GM10248 (cell line): ENCODE measurements at regions not wholly inside any gene's neighbourhood (a gene's known extent, or its start where the extent isn't known, plus 50 kb on each side); places are given as distances from the start of the nearest gene placed in this dataset.

ENCODE experiments used
- CTCF ChIA-PET: fragments of 300-600 bp; sonication (Branson Sonifier 250); formaldehyde crosslinking; extraction: SDS; loops from one replicate; lab custom pipeline; 2021; ENCODE audit warnings: antibody characterized with exemption; lab: Yijun Ruan, JAX
- POLR2A ChIA-PET: fragments of 350-650 bp; sonication (Branson Sonifier 250); formaldehyde crosslinking; extraction: SDS; loops from one replicate; lab custom pipeline; 2020; ENCODE audit warnings: antibody characterized with exemption; lab: Yijun Ruan, JAX
- DNase-seq: peaks from one replicate; pipeline ENCODE4 v3.0.0; 2012; ENCODE audit errors: extremely low spot score
- TF ChIP-seq, protein P1 (sequence below): IDR thresholded peaks from 2 replicates; pipeline ENCODE4 v1.5.1; 2012; ENCODE audit warnings: mild to moderate bottlenecking, low read depth; ENCODE audit errors: extremely low read depth, missing control alignments, control extremely low read depth

DNA sequence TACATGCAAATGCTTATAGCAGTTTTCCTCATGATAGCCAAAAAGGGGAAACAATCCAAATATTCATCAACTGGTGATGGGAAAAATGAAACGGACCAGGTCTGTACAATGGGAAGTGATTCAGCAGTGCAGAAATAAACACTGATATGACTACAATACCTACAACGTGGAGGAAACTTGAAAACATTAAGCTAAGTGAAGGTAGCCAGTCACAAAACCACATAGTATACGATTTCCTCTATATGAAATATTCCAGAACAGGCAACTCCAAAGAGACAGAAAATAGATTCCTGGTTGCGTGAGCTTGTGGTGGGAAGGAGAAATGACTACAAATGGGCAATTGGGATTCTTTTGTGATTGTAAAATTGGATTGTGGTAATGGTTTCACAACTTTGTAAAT, 263.1 kb upstream of the PITRM1 start:
- ChIA-PET POLR2A (no interaction called here), CTCF (interaction anchor here (1.5 kb wide), 1 partner anchor 20 kb away, joined by 4 read pairs; no protein-coding TSS in a partner anchor)
- no peak for DNase-seq
- TF ChIP-seq, protein P1, sequence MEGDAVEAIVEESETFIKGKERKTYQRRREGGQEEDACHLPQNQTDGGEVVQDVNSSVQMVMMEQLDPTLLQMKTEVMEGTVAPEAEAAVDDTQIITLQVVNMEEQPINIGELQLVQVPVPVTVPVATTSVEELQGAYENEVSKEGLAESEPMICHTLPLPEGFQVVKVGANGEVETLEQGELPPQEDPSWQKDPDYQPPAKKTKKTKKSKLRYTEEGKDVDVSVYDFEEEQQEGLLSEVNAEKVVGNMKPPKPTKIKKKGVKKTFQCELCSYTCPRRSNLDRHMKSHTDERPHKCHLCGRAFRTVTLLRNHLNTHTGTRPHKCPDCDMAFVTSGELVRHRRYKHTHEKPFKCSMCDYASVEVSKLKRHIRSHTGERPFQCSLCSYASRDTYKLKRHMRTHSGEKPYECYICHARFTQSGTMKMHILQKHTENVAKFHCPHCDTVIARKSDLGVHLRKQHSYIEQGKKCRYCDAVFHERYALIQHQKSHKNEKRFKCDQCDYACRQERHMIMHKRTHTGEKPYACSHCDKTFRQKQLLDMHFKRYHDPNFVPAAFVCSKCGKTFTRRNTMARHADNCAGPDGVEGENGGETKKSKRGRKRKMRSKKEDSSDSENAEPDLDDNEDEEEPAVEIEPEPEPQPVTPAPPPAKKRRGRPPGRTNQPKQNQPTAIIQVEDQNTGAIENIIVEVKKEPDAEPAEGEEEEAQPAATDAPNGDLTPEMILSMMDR: no peak

DNA sequence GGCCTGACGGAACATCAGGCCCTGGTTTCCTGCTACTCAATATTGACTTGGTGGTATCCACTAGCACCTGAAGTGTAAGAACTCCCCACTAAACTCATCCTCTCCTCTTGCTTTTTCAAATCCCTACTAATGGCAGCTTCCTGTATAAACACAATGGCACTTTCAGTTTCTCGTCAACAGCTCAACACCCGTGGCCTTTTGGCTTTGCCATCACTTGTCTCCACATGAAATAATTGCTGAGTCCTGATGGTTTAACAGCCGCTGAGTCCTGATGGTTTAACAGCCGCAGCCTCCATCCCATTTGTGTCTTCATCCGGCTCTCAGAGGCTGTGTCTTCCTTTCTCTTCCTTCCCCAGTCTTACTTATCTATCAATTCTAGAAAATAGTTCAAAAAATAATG, 261.4 kb upstream of the PITRM1 start:
- CTCF ChIA-PET: no interaction called here
- POLR2A ChIA-PET: no interaction called here
- TF ChIP-seq, protein P1: no peak
- no peak for DNase-seq

DNA sequence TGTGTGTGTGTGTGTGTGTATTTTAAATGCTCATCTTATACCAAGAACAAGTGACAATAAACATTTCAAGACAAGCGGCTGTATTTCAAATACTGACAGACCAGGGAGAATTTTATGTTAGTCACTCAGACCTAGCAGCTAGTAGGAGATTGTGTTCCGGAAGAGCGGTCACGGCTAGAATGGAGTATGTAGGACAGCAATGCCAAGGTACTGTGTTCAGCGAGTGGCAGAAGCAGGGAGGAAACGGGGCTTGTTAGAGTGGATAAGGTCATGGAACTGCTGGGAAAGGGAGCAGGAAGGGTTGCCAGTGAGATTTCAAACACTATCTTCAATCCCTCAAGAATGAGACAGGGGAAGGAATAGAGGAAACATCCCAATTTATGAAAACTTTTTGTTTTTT, 260.5 kb upstream of the PITRM1 start:
- no peak for DNase-seq
- ChIA-PET CTCF (no interaction called here), POLR2A (no interaction called here)
- TF ChIP-seq, protein P1: no peak

DNA sequence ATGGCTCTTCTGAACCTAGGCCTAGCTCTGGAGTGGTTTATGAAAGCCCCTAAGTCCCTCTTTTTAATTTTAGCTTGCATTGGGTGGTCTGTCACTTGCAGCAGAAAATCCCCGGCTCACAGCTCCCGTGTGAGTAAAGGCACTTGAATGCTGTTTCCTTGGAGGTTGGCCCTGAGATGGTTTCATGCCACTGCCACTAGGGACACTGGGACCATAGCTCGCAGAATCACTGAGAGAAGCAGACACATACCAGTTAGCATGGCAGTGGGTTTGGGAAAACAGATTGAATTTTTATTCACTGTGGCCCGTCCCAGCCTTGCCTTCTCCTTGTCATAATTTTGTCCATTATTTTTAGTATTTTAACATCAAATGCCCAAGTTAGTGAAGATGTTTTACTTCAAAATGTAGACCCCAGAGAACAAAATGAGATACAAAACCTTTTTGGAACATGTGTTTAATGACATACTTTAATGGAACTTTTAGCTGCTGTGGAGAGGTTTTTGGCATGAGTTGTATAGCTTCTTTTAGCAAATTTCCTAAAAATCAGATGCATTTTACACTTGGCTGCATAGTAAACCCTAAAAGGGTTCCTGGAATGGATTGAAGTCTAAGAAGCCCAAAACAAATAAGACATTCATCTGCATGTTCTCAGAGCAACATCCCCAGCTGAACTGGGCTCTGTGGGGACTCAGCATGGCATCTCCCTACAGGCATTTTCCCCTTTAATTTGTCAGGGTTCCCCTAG, 259.7 kb upstream of the PITRM1 start:
- ChIA-PET CTCF (interaction anchor here (0.7 to 1.0 kb wide), 2 partner anchors 8 to 9 kb away, joined by 3 to 5 read pairs; no protein-coding TSS in a partner anchor), POLR2A (no interaction called here)
- TF ChIP-seq, protein P1: no peak
- DNase-seq: no peak

DNA sequence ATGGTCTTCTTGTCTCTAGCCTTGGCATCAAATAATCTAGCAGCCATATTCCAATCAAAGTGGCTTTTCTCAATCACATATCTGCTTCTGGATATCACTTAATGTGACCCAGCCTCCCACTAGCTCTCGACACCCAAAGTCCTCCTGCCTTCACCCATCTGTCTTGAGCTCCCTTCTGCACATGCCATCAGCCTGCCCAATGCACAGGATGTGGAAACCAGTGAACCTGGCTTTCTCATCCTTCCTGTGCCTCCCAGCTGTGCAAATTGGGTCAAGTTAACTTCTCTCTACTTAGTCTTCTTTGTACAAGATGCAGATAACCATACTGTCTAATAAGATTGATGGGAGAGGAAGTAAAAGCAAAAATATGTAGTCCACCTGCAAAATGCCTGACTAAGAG, 257.9 kb upstream of the PITRM1 start:
- TF ChIP-seq, protein P1: no peak
- no peak for DNase-seq
- POLR2A ChIA-PET: no interaction called here
- CTCF ChIA-PET: interaction anchor here (1.8 kb wide), 1 partner anchor 23 kb away, joined by 4 read pairs; no protein-coding TSS in a partner anchor

DNA sequence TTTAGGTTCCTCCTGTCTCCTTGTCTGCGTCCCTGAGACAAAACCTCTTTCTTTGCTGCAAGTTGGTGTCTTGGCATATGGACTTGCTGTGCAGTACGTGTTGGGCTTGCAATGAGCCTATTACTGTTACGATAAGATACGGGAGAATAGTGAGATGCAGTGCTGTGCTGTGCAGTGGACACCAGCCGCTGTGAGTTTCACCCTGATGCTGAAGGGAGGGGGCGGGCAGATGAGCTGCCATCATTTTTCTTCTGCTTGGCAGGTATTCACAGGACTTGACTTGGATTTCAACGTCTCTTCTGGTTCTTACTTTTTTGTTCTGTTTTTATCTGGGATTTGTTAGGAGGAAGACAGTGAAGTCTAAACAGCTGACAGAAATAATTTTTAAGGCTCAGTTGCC, 257.1 kb upstream of the PITRM1 start:
- ChIA-PET POLR2A (no interaction called here), CTCF (interaction anchor here (1.8 kb wide), 1 partner anchor 24 kb away, joined by 4 read pairs; no protein-coding TSS in a partner anchor)
- TF ChIP-seq, protein P1: no peak
- DNase-seq: no peak

DNA sequence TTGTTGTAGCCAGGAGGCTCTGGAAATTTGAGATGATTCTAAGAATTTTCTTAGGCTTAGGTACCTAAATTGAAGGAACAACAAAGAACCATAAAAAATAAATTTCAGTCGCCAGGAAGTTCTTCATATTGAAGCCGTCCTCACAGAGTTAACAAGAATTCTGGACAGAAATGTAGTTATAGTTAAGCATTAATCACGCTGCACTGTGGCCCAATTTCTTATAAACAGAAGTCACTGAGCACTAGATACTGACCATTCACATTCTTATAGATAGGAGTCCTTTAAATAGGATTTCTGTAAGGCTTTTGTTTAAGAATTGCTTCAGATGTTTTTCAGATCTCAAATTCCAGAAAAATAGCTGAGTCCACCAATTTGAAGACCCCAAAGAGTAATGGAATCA, 256.2 kb upstream of the PITRM1 start:
- TF ChIP-seq, protein P1: no peak
- ChIA-PET POLR2A (no interaction called here), CTCF (no interaction called here)
- no peak for DNase-seq
